NCI-H524 treated with DMSO at 0.1 percent for 48 hours (cell line): ENCODE measurements at regions not wholly inside any gene's neighbourhood (a gene's known extent, or its start where the extent isn't known, plus 50 kb on each side); places are given as distances from the start of the nearest gene placed in this dataset.

ENCODE experiments used
- DNase-seq: peaks from one replicate; lab custom pipeline; 2025; lab: John Stamatoyannopoulos, UW

DNA sequence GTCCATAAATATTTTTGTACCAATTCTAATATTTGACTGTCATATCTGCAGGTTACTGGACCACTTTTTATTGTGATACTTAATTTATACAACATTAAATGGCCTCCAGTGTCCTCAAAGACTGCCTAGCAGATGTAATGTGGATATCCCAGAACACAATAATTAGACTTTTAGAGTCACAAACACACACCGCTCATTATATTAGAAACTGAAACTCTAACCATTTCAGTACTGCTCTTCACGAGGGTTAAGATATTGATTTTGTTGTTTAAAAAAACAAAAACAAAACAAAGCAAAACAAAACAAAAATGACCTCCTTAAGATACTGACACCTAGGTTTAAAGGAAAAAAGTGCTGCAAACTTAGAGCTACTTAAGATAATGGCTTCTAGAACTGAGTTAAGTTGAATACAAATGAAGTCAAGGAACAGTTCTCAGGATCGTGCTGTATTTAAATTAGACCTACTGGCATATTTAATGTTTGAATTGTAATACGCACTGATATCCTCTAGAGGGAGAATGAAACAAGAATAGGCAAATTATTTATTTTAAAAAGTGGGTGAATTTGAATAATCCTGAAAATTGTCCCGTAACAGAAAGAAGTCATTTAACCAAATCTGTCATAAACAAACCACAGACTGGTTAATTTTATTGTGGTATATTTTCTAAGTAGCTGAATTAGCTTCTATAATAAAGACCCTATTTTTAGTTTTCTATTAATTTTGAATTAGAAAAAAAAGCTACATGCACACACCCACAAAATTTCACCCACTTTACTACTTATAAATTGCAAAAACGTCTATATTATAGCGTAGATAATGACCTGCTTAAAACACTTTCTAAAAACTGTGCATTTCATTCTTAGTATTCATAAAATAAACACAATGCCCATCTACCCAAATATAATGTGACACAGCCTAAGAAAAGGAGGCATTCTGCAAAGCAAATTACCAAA lies 395.2 kb upstream of the DCN start:
- peak; percentile 39 for DNase-seq

DNA sequence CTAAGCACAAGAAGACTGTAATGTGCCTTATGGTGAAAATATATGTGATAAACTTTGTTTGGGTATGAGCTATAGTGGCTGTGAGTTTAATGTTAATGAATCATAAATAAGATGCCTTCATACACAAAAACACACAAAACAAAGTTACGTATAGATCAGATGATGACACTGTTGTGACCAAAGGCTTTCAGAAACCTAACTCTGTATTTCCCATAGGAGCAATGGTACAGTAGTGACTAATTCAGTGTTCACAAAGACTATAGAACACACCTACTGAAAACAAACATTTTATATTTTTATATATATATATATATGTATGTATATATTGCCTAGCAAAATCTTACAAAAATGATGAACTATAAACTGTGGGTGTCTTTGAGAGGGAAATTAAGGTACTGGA lies 393.8 kb upstream of the DCN start:
- DNase-seq: no peak

DNA sequence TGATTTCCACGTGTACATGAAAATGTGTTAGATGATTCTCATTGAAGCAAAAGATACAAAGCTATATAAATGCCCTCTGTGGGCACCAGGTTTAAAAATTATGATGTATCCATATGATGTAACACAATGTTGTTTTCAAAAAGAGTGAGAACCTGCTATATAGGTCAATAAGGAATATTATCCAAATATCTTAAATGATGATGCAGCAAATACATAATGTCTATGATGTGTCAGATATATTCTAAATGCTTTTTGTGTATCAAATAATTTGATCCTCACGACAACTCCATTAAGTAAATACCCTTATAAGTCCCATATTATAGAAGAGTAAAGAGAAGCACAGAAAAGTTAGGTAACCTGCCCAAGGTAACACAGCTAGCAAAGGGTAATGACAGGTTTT lies 393.0 kb upstream of the DCN start:
- DNase-seq: no peak

DNA sequence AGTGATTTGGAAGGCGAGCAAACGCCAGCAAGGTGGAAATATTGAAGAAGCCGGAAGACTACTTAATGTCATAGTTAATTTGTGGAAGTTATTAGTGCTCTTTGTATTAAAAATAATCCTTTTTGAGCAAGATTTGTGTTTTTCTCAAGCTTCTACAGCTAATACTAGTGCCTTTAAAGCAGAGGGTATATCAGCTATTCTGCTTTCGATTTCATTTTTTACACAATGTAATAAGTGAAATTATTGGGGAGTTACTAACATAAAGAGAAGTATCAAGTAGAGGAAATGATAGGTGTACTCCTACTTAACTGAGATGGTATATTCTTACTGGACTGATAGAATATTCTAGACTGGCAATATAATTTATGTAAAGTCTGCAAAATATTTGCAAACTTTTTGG lies 392.4 kb upstream of the DCN start:
- no peak for DNase-seq

DNA sequence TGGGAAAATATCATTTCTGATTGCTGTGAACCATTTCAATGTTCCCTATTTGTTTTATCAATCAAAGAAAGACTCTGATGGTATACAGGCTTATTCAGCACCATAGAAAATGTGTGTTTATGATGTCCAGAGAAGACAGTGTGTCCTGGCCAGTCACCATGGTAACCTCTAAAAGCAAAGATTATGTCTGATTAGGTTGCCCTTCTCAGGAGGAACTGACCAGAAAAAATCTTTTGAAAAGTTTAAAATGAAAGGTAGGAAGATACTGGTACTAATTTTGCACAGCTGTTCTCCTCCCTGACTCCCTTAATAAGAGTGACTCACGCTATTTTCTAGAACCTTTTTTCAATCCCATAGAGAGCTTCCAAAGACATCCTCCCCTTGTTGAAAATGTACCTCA lies 391.8 kb upstream of the DCN start:
- no peak for DNase-seq

DNA sequence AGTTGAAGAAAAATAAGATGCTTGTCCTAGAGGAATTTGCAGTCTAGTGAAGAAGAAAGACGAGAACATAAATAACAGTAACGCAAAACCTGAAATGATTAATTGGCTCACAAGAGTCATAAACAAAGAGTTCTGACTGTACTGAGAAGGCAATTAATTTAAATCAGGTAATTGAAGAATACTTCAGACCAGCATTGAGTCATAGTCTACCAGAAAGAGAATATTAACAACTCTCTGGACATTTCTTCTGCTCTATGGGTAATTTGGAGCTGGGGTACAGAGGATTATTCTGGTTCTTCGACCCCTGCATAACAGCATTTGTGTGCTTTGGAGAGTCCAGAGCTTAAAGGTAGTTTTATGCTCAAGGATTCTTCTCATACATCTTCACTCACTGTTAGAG lies 390.3 kb upstream of the DCN start:
- no peak for DNase-seq

DNA sequence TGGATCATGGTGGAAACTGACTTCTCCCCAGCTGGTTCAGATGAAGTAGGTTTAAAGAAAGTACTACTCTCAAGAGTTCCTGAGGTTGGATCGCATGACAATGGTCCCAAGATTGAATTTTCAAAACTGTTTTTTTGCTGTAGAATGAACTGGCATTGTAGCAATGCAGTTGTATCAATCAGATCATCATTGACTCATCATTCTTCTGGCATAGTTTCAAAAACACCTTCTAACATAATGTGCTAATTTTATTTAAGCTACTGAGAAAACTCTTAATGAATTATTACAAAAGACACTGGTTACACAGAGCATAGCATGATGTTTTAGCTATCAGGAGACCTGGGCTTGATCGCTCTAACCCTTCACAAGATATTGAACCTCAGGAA lies 384.5 kb upstream of the DCN start:
- DNase-seq: no peak

DNA sequence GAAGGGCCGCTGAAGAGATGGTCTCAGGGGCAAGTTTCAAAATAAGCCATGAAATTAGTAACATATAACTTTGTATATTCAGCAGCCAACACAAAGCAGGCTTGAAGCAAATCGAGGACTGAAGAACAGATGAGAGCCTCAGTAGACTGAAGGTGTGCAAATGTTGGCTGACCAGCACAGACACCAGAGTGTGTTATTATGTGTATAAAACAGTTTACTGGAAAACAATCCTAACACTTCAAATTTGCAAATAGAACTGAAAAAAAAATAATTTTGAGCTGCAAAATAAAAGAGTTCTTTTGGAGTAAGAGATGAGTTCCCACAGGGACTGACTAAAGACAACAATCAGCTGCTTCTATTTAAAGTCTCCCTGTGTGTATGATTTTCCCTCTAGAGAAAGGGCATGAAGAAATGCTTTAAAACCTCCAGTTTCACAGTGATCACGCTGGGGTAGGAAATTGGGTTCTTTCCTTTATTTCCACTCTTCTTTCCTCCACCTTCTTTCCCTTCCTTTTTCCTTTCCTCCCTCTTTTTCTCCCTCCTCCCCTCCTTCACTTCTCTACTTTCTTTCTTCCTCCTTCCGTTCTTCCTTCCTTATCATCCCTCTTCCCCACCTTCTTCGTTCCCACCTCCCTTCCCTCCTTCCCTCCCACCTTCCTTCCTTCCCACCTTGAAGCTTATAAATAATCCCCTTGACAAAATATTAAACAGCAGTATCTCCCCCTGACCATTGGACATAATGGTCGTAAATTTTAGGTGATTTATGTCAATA lies 383.9 kb upstream of the DCN start:
- no peak for DNase-seq

DNA sequence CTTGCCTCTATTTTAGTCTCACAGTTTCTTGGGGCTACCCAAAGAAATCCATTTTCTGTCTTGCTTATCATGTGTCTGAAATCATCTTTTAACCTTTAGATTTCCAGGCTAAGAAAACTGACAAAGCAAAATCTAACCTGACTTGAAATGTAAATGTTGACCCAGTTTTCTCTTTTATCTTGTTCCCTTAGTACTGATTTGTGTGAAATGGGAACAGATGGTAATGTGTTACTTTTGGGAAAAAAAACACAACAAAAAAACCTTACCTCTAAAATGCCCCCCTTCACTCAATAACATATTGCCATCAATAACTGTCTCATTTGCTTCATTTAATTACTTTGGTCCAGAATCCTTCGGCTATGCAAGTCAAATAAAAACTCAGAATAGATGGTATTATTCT lies 383.2 kb upstream of the DCN start:
- no peak for DNase-seq

DNA sequence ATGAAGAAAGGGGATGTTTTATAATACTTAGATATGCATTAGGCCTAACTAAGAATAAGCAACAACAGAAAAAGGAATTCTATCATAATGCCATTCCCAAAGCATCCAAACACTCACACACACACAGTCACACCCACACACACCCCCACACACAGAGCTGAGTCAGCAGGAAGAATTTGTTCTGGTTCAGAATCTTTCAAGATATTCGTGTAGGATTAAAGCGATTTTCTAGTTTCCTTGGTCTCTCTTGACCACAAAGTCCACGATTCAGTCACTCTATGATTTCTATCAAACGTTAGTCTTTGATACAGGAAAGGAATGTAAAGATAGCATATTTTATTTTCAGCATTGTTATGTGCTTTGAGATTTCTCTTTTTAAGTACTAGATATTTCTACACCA lies 382.6 kb upstream of the DCN start:
- DNase-seq: no peak

DNA sequence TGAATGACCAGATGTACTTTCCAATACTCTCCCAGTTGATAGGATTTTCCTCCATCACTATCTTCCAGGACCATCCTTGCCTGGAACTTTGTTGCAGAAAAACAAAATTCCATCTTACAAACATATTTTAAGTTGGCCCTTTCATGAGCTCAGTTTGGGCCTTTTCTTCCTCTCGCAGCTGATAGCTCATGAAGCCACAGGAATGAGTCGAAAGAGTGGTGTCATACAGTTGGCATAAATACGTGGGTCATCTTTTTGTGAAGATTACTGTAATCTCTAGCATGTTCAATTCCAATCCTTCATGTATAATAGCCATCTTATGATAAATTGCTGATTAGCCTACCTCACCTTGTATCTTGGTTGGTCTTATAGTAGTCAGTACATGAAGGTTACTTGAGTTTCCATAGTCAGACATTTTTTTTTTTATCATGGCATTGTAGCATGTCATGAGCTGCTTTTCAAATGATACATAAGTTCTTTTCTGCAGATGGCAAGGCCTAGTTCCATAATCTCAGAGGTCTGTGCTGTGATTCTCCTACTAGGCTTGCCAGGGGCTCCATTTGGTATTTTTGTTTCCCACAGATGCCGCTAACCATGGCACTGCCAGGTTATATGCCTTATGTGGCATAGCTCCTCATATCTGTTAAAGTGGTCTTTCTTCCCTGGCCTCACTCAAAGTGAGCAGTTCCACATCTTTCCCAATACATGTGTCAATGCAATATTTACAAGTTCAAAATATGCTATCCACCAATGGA lies 380.6 kb upstream of the DCN start:
- DNase-seq: no peak

DNA sequence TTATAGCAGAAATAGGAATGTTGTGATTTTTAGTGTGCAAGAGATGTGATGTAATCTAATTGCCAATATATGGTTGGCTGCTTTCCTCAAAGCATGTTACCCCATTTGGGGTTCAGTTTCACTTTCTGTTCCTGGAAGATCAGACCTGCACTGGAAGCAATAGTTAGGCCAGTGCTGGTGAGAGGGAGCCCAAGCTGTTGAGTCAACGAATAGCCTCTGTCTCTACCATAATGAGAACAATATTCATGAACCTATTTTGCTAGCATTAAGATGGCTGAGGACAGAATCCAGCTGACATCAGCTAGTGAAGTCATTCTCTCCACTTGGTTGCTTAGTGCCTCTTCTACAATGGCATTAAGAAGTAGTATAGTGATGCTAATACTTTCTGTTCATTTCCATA lies 379.9 kb upstream of the DCN start:
- DNase-seq: no peak

DNA sequence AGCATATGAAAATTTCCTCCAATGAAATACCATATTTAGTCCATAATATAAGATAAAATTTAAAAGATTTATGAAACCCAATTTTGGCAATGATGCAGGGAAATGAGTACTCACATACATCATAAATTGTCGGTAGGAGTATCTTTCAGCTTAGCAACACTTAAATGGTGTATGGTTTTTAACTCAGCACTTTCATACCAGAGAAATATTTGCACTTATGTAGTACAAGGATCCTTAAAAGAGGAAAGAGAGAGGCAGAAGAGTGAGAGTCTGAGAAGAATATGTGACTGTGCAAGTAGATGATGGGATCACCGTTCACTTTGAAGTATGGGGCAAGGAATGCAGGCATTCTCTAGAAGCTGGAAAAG lies 379.3 kb upstream of the DCN start:
- no peak for DNase-seq

DNA sequence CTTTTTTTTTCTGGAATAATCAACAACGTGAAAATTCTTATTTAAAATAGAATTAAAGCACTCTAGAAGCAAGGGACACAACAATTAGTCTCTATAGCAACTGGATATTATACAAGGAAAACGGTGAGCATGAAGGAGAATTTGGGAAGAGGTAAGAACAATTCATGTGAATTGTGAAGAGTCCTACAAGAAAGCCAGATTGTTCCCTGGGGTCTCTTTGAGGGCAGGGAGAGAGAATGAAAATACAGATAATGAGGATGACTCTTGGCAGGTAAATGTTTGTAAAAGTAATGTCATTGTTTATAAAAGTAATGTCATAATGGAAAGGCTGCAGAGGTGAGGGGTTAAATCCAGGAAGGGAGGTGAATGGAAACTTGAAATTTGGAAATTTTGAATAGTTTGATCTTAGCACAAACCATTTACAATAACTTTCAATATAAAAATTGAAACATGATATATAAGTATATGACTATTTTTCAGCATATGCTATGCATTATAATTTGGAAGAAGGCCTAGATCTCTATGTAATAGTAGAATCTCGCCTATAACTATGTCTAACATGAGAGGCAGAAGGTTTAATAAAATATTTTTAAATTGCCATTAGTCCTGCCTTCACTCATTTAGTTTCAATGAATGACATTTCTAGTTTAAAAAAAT lies 378.8 kb upstream of the DCN start:
- no peak for DNase-seq

DNA sequence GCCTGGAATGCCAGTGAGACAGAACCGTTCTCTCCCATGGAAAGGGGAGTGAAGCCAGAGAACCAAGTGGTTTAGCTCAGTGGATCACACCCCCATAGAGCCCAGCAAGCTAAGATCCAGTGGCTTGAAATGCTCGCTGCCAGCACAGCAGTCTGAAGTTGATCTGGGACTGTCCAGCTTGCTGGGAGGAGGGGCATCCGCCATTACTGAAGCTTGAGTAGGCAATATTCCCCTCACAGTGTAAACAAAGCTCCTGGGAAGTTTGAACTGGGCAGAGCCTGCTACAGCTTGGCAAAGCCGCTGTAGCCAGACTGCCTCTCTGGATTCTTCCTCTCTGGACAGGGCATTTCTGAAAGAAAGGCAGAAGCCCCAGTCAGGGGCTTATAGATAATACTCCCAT lies 374.3 kb upstream of the DCN start:
- DNase-seq: no peak

DNA sequence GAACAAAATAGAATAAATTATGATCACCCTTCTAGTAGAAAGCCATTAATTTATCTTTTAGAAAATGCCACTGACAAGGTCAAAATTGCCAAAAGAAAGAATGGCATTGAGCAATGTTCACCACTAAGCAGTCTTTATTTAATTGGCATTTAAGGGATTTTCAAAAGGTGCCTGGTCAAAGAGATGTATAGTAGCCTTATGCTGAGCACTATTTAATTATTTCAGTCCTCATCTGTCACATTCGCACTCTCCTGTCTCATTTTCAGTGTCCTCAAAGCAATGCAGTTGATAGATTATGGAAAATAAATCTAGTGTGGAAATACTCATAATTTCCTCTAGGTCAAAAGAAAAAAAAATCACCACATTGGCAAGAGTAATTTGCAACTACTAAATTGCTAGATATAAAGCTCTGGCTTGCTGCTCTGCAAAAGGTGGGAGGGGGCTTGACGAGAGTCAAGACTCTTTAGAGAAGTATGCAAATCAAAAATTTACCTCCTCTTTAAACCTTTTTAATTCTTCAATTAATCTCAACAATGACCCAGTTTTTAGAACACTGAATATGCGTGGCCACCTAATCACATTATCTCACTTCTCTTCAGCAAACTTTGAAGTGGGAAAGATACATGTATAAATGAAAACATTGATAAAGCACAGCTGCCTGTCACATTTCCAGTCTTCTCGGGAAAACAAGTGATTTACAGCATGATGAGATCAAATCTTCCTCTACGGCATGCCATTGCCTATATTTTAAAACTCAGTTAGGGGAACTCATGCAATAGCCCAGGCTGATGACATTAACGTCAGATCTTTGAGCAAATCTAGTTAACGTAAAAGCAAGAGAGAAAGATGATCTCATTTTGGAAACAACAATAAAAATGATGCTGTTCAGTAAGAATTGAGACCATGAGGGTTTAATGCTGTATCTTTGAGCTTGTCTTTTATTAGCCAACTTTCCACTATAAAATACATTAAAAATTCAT lies 373.1 kb upstream of the DCN start:
- no peak for DNase-seq

DNA sequence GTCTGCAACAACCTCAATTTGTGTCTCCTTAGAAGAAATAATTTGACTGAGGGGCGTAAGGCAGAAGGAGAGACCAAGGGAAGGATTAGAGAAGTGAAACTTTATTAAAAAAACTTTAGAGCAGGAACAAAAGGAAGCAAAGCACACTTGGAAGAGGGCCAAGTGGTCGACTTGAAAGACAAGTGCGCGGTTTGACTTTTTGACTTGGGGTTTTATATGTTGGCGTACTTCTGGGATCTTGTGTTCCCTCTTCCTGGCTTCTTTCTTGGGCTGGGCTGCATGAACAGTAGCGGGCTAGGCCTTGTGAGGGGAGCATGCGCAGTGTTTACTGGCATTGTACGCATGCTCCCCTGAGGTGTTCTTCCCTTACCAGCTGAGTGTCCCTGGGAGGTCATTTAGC lies 369.3 kb upstream of the DCN start:
- DNase-seq: no peak

DNA sequence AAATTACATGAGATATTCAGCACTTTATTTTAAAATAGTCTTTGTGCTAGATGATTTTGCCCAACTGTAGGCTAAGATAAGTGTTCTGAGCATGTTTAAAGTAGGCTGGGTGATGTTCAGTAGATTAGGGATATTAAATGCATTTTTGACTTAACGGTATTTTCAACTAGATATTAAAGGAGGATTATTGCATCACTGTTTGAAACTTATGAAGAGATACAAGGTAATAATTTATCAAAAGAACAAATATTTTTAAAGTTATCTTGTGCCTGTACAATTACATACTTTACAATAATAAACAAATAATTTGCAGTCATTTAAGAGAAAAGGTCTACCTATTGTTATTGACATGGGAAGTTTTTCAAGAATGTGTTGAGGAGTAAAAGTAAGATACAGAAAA lies 368.6 kb upstream of the DCN start:
- no peak for DNase-seq

DNA sequence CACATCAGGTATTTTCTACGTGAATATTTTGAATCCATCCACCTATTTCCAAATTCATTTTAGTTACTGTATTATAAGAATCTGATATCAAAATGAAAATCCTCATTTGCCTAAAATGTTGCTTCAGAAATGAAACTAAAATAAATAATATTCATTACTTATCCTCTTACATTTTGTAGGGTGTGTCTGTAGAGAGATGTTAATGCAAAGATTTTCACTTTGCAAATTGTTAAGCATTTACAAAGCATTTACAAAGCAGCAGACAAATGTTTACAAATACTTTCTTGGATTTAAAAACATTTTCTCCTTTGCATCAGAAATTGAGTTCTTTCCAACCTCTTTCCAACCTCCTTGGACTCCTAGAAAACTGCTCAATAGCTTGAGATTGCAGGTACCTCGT lies 360.0 kb upstream of the DCN start:
- DNase-seq: no peak

DNA sequence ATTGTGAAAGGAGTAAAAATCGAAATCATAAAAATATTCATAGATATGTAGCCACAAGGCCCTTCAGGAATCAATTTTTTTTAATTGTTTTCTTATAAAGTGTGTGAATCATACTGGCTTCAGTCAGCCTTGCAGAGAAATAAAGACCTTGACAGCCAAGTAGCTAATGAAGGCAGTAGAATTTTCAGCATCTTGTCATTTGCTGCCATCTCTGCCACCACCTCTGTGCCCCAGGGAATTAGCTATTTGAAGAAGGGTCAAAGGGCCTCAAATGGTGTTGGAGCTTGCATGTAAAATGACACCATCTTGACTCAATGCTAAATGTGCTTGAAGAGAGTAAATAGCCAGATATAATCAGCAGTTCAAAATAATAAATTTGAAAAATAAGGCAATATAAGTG lies 359.4 kb upstream of the DCN start:
- no peak for DNase-seq

DNA sequence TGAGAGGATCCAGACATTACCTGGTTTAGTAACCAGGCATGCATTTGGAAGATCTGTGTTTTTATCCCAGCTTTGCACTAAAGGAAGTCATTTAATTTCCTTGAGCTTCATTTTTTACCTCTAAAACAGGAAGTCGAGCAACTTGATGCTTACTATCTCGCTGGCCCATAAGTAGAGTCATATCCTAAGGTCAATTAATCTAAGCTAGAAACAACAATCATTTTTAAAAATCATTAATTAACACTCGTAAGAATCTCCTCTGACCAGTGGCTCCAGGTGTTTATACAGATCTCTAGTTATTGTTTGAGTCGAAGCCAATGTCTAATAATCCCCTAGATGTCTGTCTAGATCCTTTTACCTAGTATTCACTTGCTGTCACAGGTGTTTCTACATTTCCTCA lies 355.8 kb upstream of the DCN start:
- DNase-seq: no peak
